HG03354 (cell line): ENCODE measurements at regions not wholly inside any gene's neighbourhood (a gene's known extent, or its start where the extent isn't known, plus 50 kb on each side); places are given as distances from the start of the nearest gene placed in this dataset.

ENCODE experiments used
- ATAC-seq: cut with Tn5 transposase; IDR thresholded peaks from one replicate; pipeline ENCODE4 v1.9.1; 2021; ENCODE audit warnings: mild to moderate bottlenecking; ENCODE audit not compliant: unreplicated experiment, poor library complexity, severe bottlenecking

DNA sequence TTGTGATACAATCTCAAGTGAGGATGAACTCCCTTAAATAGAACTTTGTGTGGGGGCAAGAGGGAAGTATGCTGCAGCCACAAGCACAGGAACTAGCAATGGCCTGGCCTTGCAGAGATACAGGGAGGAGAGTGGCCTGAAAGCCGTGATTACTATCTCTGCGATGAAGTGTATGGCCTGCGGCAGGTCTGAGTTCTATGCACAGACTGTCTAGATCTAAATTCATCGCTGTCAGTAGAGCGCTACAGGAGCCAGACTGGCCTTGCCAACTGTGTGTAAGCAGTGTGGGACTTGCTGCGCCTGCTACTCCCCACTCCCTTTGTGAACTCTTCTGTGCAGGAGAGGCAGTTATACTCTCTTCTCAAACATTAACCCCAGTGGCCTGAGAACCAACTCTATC, 997.0 kb downstream of the GRIK2 start:
- no peak for ATAC-seq

DNA sequence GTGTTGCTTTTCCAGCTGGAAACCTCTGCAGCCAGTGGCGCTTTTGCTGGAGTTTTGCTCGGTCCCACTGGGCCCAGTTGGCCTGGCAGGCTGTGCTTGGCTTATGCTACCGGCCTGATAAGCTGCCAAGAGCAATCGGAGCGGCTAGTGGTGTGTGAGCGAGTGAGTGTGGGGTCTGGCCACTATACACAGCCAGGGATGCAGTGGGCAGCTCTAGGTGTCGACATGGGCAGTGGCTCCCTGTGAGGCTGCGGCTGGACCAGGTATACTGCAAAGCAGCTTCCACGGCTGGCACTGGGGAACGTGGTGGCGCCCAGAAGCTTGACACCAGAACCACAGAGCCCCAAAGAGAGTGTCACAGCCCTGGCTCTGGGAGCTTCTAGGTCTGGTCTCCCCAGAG, 996.5 kb downstream of the GRIK2 start:
- ATAC-seq, result no peak

DNA sequence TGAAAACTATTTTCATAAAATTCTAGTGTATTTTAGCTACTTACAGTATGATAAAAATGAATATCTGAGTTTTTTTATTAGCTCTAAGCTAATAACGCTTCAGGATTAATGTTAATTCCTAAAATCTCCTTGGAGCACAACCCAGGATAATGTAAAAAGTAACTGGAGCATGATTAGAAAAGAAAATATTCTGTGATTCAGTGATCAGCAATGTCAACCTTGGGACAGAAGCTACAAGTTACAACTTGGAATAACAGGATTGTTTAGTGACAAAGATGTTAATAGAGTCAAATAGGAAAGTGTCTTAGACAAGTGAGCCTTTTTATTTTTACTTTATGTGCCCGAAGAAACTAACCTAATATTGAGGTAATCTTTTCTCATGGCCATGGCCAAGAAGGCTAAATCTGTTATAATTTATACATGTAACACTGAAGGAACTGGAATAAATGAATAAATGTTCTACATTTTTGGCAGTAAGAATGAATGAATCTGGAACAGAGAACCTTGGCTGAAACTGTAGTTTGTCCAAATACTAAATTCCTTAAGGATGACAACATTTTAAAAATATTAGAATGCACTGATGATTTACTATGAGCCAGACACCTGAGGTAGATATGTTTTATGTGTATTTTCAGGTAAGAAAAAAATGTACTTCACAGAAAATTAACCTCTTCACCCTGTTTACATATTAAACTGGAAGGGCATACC, 994.0 kb downstream of the GRIK2 start:
- no peak for ATAC-seq

DNA sequence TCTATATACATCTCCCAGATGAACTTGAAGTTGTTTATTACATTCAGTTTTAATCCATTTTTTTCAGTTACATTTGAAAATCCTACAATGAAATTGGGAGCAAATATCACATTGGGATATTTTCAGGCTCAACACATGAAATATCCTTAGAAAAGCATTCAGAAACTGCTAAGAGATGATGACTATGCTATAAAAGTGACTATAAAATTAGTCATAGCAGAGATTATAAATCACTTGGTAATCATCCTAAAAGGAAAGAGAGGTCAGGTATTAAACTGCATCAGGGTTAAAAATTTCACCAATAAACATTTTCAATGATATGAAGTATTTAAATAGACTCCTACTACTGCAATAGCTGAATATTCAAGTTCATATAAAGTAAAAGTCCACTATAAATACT, 987.7 kb downstream of the GRIK2 start:
- ATAC-seq, result no peak

DNA sequence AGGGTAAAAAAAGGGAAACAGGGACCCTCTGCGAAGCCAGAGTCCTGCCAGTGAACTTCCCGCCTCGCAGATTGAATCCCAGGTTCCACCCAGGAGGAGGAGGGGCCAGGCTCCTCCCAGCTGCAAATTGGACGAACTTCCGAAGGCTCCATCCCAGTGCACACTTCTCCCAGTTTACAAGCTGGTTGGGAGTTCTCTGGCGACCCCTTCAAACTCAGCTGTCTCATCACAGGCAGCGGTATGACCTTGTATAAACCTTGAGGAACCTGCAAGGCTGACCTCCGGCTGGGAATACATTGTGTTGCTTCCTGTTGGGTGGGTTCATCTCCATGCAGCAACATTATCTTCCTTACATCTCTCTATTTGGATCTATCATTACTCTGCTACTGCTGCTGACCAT, 962.7 kb downstream of the GRIK2 start:
- ATAC-seq, result no peak

DNA sequence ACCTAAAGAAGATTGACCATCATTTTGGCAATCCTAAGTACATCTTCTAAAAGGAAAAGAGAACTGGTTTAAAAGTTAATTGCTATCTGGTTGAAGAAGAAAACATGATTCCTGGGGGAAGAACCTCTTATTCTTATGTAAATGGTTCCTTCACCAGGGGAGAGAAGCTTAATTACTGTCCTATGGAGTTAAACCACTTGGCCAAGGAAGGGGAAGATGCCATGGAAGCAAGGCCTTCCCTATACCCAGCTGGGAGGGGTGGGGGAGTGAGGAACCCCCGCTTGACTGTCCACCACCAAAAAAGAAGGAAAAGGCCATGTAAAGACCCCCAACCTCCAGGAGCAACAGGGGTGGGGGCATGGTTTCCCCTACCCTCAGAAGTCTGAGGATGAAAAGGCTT, 962.1 kb downstream of the GRIK2 start:
- ATAC-seq, result no peak

DNA sequence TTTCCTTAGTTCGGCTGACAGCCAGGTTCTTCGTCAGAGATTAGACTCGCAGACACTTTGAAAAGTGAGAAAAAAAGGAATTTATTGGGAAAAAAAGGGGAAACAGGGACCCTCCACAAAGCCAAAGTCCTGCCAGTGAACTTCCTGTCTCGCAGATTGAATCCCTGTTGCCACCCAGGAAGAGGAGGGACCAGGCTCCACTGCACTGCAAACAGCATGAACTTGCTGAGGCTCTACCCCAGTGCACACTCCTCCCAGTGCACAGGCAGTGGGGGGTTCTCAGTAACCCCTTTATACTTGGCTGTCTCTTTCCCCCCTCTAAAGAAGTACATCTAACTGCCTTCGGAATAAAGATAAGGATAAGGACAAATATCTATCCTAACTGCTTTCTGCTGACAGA, 959.0 kb downstream of the GRIK2 start:
- ATAC-seq, result no peak

DNA sequence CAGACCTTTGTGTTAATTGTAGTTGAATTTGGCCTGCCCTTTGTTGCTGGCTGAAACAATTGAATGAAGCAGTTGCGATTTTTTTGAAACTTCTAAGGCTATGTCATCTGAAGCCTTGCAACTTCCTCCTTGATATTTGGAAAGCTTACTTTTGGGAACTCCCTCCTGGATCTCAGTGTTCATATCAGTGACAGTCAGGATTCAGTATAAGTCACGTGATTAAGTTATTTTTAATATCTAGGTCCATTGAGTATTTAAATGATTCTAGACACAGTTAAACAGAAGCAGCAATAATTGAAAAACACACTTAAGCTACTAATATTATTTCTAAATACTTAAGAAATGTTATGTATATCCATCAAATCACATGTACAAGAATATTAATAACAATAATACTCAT, 951.3 kb downstream of the GRIK2 start:
- ATAC-seq, result no peak

DNA sequence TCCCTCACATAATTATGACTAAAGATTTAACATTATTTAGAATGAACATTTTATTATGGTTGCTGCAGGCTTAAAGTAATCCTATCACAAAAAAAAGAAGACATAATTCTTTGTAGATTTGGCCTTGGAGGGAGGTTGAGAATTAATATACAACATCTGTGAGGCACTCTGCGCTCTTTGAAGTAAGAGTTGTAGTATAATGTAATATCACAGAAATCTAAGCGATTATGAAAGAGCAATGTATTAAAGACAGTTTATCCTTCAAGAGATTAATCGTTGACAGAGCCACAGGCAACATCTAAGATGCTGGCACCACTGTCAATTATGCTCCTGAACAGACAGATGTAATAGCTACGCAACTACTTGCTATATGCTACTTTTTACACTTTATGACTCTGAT, 946.8 kb downstream of the GRIK2 start:
- ATAC-seq, result no peak

DNA sequence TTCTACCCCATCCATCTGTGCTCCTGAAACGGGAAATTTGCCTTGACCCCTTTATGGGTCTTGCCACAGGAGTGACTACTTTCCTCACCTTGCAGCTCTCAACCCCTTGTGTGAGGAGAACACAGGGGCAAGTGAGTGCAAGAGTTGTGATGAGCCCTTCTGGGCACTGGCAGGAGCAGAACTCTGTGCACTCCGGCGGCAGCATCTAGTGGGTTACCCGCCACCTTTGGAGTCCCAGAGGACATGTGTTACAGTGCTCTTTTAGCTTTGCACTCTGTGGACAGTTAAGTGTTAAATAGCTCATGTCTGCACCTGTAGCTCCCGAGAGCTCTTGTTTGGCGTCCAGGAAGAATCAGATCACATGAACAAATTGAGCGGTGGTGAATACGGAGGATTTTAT, 940.2 kb downstream of the GRIK2 start:
- ATAC-seq, result no peak

DNA sequence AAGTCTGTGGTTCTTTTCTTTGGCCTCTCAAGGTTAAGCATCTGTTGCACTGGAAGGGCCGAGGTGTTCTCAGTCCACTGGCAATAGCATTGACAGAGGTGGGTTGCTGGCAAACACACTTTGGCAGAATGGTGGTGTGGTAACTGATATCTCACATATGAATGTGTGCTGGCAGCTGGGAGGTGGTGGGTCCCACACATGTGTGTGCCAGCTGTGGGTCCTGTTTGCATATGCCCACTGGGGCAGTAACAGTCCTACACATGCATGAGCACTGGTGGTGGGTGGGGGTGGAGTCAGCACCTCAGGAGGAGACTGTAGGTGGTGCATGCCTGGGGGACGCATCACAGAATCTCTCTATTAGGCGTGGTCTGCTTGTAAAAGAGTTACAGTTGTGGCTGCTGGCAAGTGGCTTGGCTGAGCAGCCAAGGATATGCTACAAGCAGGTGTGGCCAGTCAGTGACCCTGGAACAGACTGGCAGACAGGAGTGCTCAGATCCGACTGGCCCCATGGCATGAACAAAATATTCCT, 934.3 kb downstream of the GRIK2 start:
- no peak for ATAC-seq

DNA sequence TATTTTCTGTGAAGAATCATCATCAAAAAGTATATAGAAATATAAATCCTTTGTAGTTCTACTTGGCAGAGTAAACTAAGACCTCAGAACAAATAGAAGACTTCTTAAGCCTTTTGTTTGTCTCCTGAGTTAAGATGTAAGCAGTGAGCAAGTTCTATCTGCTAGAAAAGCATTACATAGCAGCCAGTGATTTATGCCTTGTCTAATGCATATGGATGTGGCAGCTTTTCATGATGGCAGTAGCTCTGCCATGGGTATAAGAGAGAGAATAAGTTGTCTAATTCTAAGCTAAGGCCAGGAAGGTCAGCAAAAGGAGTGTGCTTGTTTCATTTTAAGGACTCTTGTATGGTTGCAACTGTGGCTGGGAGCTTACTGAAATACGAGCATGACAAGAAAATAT, 920.2 kb downstream of the GRIK2 start:
- no peak for ATAC-seq

DNA sequence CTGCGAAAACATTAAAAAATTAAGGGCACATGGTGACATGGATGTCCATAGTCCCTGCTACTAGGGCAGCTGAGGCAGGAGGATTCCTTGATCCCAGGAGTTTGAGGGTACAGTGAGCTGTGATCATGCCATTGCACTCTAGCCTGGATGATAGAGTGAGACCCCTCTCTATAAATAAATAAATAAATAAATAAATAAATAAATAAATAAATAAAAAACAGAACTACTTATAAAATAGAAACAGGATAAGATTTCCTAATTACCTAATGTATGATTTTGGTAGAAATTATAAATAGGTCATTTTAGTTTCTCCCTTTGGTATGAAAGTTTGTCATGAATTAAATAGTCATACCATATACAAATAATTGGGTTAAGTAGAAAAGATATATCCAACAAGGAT, 916.2 kb downstream of the GRIK2 start:
- no peak for ATAC-seq

DNA sequence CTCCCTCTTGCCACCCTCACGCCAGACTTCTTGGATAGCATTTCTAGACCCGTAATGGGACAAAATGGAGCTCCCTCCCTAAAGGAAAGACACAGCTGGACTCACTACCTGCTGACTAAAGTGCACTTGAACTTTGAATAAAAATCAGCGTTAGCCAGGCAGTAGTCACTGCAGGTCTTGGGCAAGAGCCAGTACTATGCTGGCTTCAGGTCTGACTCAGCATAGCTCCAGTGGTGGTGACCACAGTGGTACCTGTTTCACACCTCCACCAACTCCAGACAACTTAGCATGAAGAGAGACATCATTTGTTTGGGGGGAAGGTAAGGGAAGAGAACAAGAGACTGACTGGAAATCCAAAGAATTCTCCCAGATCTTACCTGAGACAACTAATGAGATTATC, 906.8 kb downstream of the GRIK2 start:
- no peak for ATAC-seq

DNA sequence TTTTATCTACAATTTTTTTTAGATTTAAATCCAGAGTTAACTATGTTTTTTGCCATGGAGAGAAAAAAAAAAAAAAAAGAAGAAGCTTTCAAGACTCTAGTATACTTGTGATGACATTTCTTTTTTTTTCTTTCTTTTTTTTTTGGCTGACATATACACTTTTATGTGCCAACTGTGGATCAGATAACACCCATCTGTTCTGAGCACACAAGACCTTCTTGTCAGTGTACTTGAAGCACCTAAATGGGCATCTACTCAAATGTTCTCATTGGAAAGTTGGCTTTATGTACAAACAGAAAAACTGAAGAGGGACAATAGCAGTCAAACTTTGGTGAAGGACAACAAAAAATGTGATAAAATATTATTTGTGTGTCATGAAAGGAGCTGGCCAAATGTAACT, 904.5 kb downstream of the GRIK2 start:
- ATAC-seq, result no peak
